Spleen (tissue), 7 donors: ENCODE measurements at regions not wholly inside any gene's neighbourhood (a gene's known extent, or its start where the extent isn't known, plus 50 kb on each side); places are given as distances from the start of the nearest gene placed in this dataset.
"Not testable (repeated sequence)": the region's sequence is repeated elsewhere in the genome, so short reads cannot be mapped to it uniquely, and the experiment has no call there.

Source experiments
- POLR2AphosphoS5 ChIP-seq, 3 donors: sonication (generic); formaldehyde crosslinking; IDR thresholded peaks; one replicate each; pipeline ENCODE4 v1.5.1; 2017; ENCODE audit warnings: antibody characterized with exemption in 3 of 3
- TF ChIP-seq, protein P1 (sequence below), 11 experiments: fragments of 200-600 bp in 7 of 11; fragments of 450-650 bp in 4 of 11; sonication (generic) in 4 of 11; IDR thresholded peaks in 8 of 11; conservative IDR thresholded peaks in 3 of 11; 1 replicate in 7 of 11; 2 replicates in 4 of 11; pipeline versions ENCODE4 v1.4.0 to v1.8.0; 2016 to 2021; ENCODE audit warnings: antibody characterized with exemption in 11 of 11, inconsistent platforms in 4 of 11, mild to moderate bottlenecking in 1 of 11
- donor health status: DM: no; HTN: no; CAD: no; lungs with moderate emphysema.
- donor health status: DM: no; HTN: no; CAD: no.
- donor health status: DM: no; HTN: no; CAD: no.

DNA sequence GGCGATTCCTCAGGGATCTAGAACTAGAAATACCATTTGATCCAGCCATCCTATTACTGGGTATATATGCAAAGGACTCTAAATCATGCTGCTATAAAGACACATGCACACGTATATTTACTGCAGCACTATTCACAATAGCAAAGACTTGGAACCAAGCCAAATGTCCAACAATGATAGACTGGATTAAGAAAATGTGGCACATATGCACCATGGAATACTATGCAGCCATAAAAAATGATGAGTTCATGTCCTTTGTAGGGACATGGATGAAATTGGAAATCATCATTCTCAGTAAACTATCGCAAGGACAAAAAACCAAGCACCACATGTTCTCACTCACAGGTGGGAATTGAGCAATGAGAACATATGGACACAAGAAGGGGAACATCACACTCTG lies 93.1 kb upstream of the NT5E start:
- TF ChIP-seq, protein P1, sequence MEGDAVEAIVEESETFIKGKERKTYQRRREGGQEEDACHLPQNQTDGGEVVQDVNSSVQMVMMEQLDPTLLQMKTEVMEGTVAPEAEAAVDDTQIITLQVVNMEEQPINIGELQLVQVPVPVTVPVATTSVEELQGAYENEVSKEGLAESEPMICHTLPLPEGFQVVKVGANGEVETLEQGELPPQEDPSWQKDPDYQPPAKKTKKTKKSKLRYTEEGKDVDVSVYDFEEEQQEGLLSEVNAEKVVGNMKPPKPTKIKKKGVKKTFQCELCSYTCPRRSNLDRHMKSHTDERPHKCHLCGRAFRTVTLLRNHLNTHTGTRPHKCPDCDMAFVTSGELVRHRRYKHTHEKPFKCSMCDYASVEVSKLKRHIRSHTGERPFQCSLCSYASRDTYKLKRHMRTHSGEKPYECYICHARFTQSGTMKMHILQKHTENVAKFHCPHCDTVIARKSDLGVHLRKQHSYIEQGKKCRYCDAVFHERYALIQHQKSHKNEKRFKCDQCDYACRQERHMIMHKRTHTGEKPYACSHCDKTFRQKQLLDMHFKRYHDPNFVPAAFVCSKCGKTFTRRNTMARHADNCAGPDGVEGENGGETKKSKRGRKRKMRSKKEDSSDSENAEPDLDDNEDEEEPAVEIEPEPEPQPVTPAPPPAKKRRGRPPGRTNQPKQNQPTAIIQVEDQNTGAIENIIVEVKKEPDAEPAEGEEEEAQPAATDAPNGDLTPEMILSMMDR (IDR thresholded peaks at IDR 0.05 in 8 of 11, conservative IDR thresholded peaks at IDR 0.05 in 3 of 11): not testable (repeated sequence)
- TF ChIP-seq POLR2AphosphoS5 (IDR thresholded peaks at IDR 0.05): not testable (repeated sequence)
